ENCODE measurements at regions not wholly inside any gene's neighbourhood (a gene's known extent, or its start where the extent isn't known, plus 50 kb on each side); places are given as distances from the start of the nearest gene placed in this dataset.

- no peak overlapping the region for H3K27ac ChIP-seq (ENCODE audit: low read length)
- peaks cover 3% of the 10 kb centered on the region for H3K4me1 ChIP-seq (ENCODE audit: control insufficient read depth, insufficient read depth, low read length)
- H3K9me3 ChIP-seq (ENCODE audit: control insufficient read depth, insufficient read depth, low read length), result no peaks in the 10 kb centered on the region
- DNase-seq (ENCODE audit: low read depth, low spot score), result no peak
- no peaks in the 10 kb centered on the region for H3K36me3 ChIP-seq (ENCODE audit: control insufficient read depth, insufficient read depth, low read length)
- no peaks in the 10 kb centered on the region for H3K27me3 ChIP-seq (ENCODE audit: control insufficient read depth, insufficient read depth, low read length)
- H3K4me3 ChIP-seq (ENCODE audit: low read length), result no peak overlapping the region
- WGBS (ENCODE audit: insufficient coverage, insufficient read length), result no CpG with 5 or more reads among the region's 3 CpGs
Measured at GRCh38 chr3:72629191-72629631, 219.0 kb downstream of the SHQ1 start.

- Histone ChIP-seq H3K27me3 (ENCODE audit: control insufficient read depth, insufficient read depth, low read length) (no peaks in the 10 kb centered on the region), H3K4me3 (ENCODE audit: low read length) (no peak overlapping the region), H3K9me3 (ENCODE audit: control insufficient read depth, insufficient read depth, low read length) (no peaks in the 10 kb centered on the region), H3K36me3 (ENCODE audit: control insufficient read depth, insufficient read depth, low read length) (no peaks in the 10 kb centered on the region), H3K27ac (ENCODE audit: low read length) (no peak overlapping the region), H3K4me1 (ENCODE audit: control insufficient read depth, insufficient read depth, low read length) (peaks cover 3% of the 10 kb centered on the region)
- no CpG with 5 or more reads among the region's 6 CpGs for whole genome bisulfite sequencing (ENCODE audit: insufficient coverage, insufficient read length)
- no peak for DNase-seq (ENCODE audit: low read depth, low spot score)
Measured at GRCh38 chr3:72628065-72628464, 220.2 kb downstream of the SHQ1 start.

- no peaks in the 10 kb centered on the region for H3K27me3 ChIP-seq (ENCODE audit: control insufficient read depth, insufficient read depth, low read length)
- no peak for DNase-seq (ENCODE audit: low read depth, low spot score)
- H3K4me3 ChIP-seq (ENCODE audit: low read length), result no peak overlapping the region
- no CpG with 5 or more reads among the region's 4 CpGs for WGBS (ENCODE audit: insufficient coverage, insufficient read length)
- H3K27ac ChIP-seq (ENCODE audit: low read length), result no peak overlapping the region
- peaks cover 3% of the 10 kb centered on the region for H3K4me1 ChIP-seq (ENCODE audit: control insufficient read depth, insufficient read depth, low read length)
- H3K9me3 ChIP-seq (ENCODE audit: control insufficient read depth, insufficient read depth, low read length), result no peaks in the 10 kb centered on the region
- no peaks in the 10 kb centered on the region for H3K36me3 ChIP-seq (ENCODE audit: control insufficient read depth, insufficient read depth, low read length)
Measured at GRCh38 chr3:72627271-72627670, 221.0 kb downstream of the SHQ1 start.

GRCh38 chr3:72625602-72626337 is 222.5 kb downstream of the SHQ1 start:
- Histone ChIP-seq H3K27me3 (ENCODE audit: control insufficient read depth, insufficient read depth, low read length) (no peaks in the 10 kb centered on the region), H3K27ac (ENCODE audit: low read length) (no peak overlapping the region)
- WGBS (ENCODE audit: insufficient coverage, insufficient read length), result no CpG with 5 or more reads among the region's 14 CpGs

GRCh38 chr3:72624656-72625055 is 223.6 kb downstream of the SHQ1 start:
- no peaks in the 10 kb centered on the region for H3K27me3 ChIP-seq (ENCODE audit: control insufficient read depth, insufficient read depth, low read length)
- 100% methylated on average over 1 of the region's 2 CpGs for WGBS (ENCODE audit: insufficient coverage, insufficient read length)
- no peak overlapping the region for H3K4me3 ChIP-seq (ENCODE audit: low read length)
- peaks cover 3% of the 10 kb centered on the region for H3K4me1 ChIP-seq (ENCODE audit: control insufficient read depth, insufficient read depth, low read length)
- H3K27ac ChIP-seq (ENCODE audit: low read length), result no peak overlapping the region
- DNase-seq (ENCODE audit: low read depth, low spot score), result no peak
- no peaks in the 10 kb centered on the region for H3K36me3 ChIP-seq (ENCODE audit: control insufficient read depth, insufficient read depth, low read length)
- no peaks in the 10 kb centered on the region for H3K9me3 ChIP-seq (ENCODE audit: control insufficient read depth, insufficient read depth, low read length)

More at GRCh38 chr3:72625602-72626337, 222.5 kb downstream of the SHQ1 start:
- no peak for DNase-seq (ENCODE audit: low read depth, low spot score)
- no peak overlapping the region for H3K4me3 ChIP-seq (ENCODE audit: low read length)
- peaks cover 3% of the 10 kb centered on the region for H3K4me1 ChIP-seq (ENCODE audit: control insufficient read depth, insufficient read depth, low read length)
- H3K9me3 ChIP-seq (ENCODE audit: control insufficient read depth, insufficient read depth, low read length), result no peaks in the 10 kb centered on the region
- H3K36me3 ChIP-seq (ENCODE audit: control insufficient read depth, insufficient read depth, low read length), result no peaks in the 10 kb centered on the region

GRCh38 chr3:72618739-72619138 is 229.5 kb downstream of the SHQ1 start:
- no CpG with 5 or more reads among the region's 6 CpGs for WGBS (ENCODE audit: insufficient coverage, insufficient read length)
- no peak for DNase-seq (ENCODE audit: low read depth, low spot score)
- Histone ChIP-seq H3K4me1 (ENCODE audit: control insufficient read depth, insufficient read depth, low read length) (no peaks in the 10 kb centered on the region), H3K36me3 (ENCODE audit: control insufficient read depth, insufficient read depth, low read length) (no peaks in the 10 kb centered on the region), H3K4me3 (ENCODE audit: low read length) (no peak overlapping the region), H3K9me3 (ENCODE audit: control insufficient read depth, insufficient read depth, low read length) (no peaks in the 10 kb centered on the region), H3K27me3 (ENCODE audit: control insufficient read depth, insufficient read depth, low read length) (no peaks in the 10 kb centered on the region), H3K27ac (ENCODE audit: low read length) (no peak overlapping the region)

GRCh38 chr3:72617424-72618024 is 230.7 kb downstream of the SHQ1 start:
- DNase-seq (ENCODE audit: low read depth, low spot score), result no peak
- Histone ChIP-seq H3K9me3 (ENCODE audit: control insufficient read depth, insufficient read depth, low read length) (no peaks in the 10 kb centered on the region), H3K4me3 (ENCODE audit: low read length) (no peak overlapping the region), H3K4me1 (ENCODE audit: control insufficient read depth, insufficient read depth, low read length) (no peaks in the 10 kb centered on the region), H3K27ac (ENCODE audit: low read length) (no peak overlapping the region), H3K36me3 (ENCODE audit: control insufficient read depth, insufficient read depth, low read length) (no peaks in the 10 kb centered on the region), H3K27me3 (ENCODE audit: control insufficient read depth, insufficient read depth, low read length) (no peaks in the 10 kb centered on the region)
- no CpG with 5 or more reads among the region's 5 CpGs for WGBS (ENCODE audit: insufficient coverage, insufficient read length)

- Histone ChIP-seq H3K4me1 (ENCODE audit: control insufficient read depth, insufficient read depth, low read length) (no peaks in the 10 kb centered on the region), H3K27me3 (ENCODE audit: control insufficient read depth, insufficient read depth, low read length) (no peaks in the 10 kb centered on the region), H3K36me3 (ENCODE audit: control insufficient read depth, insufficient read depth, low read length) (no peaks in the 10 kb centered on the region), H3K4me3 (ENCODE audit: low read length) (no peak overlapping the region), H3K27ac (ENCODE audit: low read length) (no peak overlapping the region), H3K9me3 (ENCODE audit: control insufficient read depth, insufficient read depth, low read length) (no peaks in the 10 kb centered on the region)
- WGBS (ENCODE audit: insufficient coverage, insufficient read length), result no CpG with 5 or more reads among the region's 6 CpGs
- no peak for DNase-seq (ENCODE audit: low read depth, low spot score)
Measured at GRCh38 chr3:72615776-72616175, 232.5 kb downstream of the SHQ1 start.

GRCh38 chr3:72615182-72615581 is 233.1 kb downstream of the SHQ1 start:
- Histone ChIP-seq H3K36me3 (ENCODE audit: control insufficient read depth, insufficient read depth, low read length) (no peaks in the 10 kb centered on the region), H3K27me3 (ENCODE audit: control insufficient read depth, insufficient read depth, low read length) (no peaks in the 10 kb centered on the region), H3K4me1 (ENCODE audit: control insufficient read depth, insufficient read depth, low read length) (no peaks in the 10 kb centered on the region), H3K4me3 (ENCODE audit: low read length) (no peak overlapping the region), H3K27ac (ENCODE audit: low read length) (no peak overlapping the region), H3K9me3 (ENCODE audit: control insufficient read depth, insufficient read depth, low read length) (no peaks in the 10 kb centered on the region)
- no peak for DNase-seq (ENCODE audit: low read depth, low spot score)
- no CpG with 5 or more reads among the region's 3 CpGs for WGBS (ENCODE audit: insufficient coverage, insufficient read length)

GRCh38 chr3:72614394-72615074 is 233.7 kb downstream of the SHQ1 start:
- Histone ChIP-seq H3K4me1 (ENCODE audit: control insufficient read depth, insufficient read depth, low read length) (no peaks in the 10 kb centered on the region), H3K36me3 (ENCODE audit: control insufficient read depth, insufficient read depth, low read length) (no peaks in the 10 kb centered on the region), H3K27ac (ENCODE audit: low read length) (no peak overlapping the region), H3K4me3 (ENCODE audit: low read length) (no peak overlapping the region), H3K27me3 (ENCODE audit: control insufficient read depth, insufficient read depth, low read length) (no peaks in the 10 kb centered on the region), H3K9me3 (ENCODE audit: control insufficient read depth, insufficient read depth, low read length) (no peaks in the 10 kb centered on the region)
- WGBS (ENCODE audit: insufficient coverage, insufficient read length), result no CpG with 5 or more reads among the region's 5 CpGs
- no peak for DNase-seq (ENCODE audit: low read depth, low spot score)

Data from iPS DF 6.9 (cell line).